HG03139 (cell line): ENCODE measurements at regions not wholly inside any gene's neighbourhood (a gene's known extent, or its start where the extent isn't known, plus 50 kb on each side); places are given as distances from the start of the nearest gene placed in this dataset.
"Not testable (repeated sequence)": the region's sequence is repeated elsewhere in the genome, so short reads cannot be mapped to it uniquely, and the experiment has no call there.

Experiments
- ATAC-seq: cut with Tn5 transposase; IDR thresholded peaks from one replicate; pipeline ENCODE4 v1.9.1; 2021; ENCODE audit not compliant: unreplicated experiment

DNA sequence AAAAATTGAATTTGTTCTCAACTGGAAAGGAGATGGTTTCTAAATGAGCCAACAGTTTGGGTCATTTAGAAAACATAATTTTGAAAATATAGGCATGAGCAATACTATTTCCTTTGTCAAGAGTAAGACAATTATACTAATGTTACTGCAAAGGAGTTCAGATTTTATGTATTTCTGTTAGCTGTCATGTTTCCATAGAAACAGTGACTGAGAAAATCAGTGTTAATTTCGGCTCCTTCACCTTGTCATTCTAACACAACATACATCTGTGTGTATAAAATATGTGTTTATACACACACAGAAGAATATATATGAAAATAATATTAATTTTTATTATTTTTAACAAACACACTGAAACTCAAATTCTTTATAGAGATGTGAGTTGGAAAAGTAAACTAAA, 178.0 kb upstream of the SPHKAP start:
- ATAC-seq, result no peak

DNA sequence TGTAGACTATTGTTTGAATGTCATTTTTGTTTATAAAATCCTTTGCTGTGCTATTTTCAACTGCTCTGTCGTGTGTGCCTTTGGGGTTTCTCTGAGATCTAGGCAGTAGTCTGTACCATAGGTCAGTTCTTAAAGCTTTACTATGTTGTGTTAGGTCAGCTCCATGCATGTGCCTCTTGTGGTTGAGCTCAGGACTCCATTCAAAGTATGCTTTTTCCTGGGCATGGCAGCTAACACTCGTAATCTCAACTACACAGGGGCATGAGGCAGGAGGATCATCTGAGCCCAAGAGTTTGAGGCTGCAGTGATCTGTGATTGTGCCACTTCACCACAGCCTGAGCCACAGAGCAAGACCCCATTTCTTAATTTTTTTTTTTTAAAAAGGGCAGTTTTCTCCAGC, 174.4 kb upstream of the SPHKAP start:
- no peak for ATAC-seq

DNA sequence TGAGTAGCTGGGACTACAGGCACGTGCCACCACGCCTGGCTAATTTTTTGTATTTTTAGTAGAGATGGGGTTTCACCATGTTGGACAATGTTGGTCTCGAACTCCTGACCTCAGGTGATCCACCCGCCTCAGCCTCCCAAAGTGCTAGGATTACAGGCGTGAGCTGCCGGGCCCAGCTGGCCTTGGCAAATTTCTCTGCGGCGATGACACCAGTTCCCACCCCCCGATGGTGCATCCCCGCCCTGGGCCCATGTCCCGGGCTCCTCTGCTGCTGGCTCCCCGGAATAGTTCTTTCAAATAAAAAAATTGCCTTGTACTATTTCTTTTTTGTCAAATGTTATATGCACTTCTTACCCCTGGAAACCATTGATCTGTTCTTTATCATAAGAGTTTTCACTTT, 171.5 kb upstream of the SPHKAP start:
- ATAC-seq, result not testable (repeated sequence)

DNA sequence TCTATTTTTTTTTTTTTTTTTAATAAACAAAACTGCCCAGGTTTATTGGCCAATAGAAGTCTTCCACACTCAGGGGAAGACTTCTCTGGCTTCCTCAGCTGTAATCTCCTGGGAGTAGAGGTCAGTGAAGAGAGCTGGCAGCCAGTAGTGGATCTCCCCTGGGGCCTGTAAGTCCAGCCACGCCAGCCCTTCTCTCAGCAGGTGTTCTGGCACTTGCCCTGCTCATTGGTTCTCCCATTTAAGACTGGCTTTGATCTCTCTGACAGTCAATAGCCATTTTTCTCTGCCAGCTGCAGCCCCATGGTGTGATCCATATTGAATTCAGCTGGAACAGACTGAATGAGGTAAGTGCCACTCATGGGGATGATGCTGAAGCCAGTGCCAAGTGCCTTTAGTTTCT, 170.6 kb upstream of the SPHKAP start:
- ATAC-seq, result no peak

DNA sequence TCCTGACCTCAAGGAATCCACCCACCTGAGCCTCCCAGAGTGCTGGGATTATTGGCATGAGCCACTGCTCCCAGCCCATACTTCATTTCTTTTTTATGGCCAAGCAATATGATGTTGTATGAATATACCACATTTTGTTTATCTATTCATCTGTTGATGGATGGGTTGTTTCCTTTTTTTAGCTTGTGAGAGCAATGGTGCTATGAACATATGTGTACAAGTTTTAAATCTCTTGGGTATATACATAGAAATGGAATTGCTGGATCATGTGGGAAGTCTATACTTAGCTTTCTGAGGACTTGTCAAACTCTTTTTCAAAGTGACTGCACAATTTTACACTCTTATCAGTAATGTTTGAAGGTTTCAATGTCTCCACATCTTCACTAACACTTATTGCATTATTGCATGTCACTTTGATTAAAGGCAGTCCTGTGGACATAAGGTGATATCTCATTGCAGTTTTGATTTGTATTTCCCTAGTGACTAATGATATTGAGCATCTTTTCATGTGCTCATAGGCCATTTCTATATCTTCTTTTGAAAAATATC, 167.1 kb upstream of the SPHKAP start:
- no peak for ATAC-seq

DNA sequence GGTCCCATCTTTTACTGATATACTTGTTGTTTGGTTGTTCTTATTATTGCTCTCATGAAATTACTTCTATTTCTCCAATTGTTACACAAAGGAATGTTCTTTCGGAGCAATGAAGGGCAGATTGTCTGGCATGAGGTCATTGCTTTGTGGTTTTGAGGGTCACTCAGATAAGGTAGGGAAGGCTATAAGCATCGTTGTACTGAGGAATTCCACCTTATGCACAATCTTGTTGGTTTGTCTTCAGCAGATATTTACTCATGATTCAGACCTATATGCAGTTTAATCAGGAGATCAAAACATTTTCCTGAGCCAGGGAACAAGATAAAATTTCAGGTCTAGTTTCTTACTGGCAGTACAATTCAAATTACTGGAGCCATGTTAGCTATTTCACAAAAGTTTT, 163.0 kb upstream of the SPHKAP start:
- ATAC-seq, result no peak

DNA sequence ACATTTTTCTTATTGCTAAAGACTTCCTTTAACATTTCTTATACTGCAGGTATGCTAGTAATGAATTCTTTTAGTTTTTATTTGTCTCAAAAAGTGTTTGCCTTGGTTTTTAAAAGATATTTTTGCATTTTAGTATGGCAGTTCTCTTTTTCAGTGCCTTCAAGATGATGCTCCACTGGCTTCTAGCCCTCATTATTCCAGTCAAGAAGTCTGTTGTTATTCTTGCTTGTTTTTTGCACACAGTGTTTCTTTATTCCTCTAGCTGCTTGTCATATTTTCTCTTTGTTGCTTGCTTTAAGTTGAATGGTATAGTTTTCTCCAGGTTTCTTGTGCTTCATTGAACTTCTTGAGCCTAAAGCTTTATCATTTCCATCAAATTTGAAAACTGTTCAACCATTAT, 158.0 kb upstream of the SPHKAP start:
- no peak for ATAC-seq

DNA sequence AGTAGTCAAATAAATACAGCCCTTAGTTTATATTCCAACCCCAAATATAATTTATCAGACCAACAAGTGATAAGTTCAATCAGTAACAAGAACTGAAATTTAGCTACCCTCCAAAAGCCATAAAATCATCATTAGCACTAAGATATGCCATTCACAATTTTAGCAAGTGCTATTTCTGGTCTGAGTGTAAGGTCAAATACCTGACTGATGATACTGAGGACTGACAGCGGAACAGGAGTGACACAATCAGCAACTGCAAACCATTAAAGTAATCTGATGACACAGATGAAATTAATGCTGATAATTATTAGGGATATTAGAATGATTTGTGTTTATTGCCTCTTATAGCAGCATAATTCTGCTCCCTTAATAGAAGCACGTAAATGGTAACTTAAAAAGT, 152.7 kb upstream of the SPHKAP start:
- ATAC-seq, result no peak

DNA sequence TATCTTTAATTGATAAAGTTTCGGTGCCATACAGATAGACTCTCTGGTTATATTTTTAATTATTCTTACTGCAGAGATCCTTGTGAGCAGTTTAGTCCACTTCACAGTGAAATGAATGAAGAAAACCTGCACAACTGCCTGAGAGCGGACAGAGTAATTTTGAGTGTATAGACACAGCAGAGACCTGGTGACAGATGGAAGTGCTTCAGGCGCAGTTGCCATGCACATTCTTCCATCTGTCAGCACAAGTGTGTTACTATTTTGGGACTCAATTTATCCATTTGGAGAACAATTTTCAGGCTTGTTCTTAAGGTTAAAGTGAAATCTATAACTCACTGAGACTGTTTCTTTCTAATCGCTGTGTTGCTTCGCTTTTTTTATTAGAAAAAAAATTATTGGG, 147.8 kb upstream of the SPHKAP start:
- no peak for ATAC-seq

DNA sequence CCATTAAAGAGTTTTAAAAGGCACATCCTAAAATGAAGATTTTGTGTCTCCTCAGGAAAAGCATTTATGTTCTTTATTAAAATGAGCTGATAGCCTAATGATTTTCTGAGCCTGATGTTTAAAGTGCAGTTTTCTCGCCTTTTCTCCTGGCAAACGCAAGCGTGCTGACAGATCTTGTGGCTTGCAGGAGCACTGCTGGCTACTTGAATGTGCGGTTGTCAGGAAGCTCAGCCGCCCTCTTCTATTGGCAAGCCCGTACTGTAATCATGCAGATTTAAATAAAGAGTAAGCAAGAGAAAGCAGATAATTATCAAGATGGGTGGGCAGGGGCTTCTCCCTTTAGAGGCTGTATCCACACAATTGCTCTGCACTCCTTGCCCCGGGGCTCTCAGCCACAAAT, 139.5 kb upstream of the SPHKAP start:
- ATAC-seq, result no peak

DNA sequence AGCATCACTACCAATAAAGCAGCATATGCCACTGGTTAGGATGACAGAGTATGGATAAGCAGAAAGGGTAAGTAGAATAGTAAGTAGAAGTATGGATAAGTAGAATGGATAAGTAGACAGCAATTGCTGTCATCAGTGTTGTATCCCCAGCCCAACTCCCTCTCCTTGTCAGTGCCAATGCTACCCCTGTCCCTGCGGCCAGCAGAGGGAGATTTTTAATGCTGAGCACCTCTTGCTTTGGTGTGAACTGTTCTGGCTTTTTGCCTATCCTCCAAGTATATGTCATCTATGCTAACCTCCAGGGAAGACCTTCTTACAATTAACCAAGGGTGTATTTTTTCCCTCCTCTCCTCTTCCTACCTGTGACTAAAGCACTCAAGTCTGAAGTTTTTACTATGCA, 136.7 kb upstream of the SPHKAP start:
- no peak for ATAC-seq

DNA sequence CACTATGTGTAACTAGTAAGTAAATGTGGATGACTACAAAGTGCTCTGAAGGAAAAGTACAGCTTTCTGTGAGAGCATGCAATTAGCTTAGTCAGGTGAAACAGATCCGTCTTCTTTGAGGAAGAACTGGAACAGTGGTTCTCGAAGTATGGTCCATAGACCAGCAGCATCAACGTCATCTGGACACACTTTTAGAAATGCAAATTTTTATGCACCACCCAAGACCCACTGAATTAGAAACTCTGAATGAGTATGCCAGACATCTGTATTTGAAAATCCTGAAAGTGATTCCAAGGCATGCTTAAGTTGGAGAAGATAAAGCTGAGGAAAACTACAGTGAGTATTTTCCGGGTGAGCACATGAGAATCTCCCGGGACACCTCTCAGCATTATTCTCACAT, 130.7 kb upstream of the SPHKAP start:
- ATAC-seq, result no peak

DNA sequence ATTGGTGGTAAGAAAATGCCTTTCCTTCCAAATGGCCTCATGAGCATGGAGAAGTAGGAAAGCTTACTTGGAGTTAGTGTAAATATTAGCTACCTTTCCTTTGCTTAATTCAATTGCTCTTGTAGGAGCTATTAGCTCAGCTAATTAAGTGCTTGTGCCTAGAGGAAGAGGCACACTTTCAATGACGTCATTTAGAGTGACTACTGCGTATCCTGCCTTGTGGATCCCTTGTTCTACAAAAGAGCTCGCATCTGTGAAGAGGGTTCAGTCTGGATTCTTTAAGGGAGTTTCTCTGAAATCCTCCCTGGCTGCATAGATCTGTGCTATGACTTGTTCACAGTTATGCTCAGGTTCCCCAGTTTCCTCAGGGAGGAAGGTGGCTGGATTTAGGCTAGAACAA, 122.5 kb upstream of the SPHKAP start:
- no peak for ATAC-seq

DNA sequence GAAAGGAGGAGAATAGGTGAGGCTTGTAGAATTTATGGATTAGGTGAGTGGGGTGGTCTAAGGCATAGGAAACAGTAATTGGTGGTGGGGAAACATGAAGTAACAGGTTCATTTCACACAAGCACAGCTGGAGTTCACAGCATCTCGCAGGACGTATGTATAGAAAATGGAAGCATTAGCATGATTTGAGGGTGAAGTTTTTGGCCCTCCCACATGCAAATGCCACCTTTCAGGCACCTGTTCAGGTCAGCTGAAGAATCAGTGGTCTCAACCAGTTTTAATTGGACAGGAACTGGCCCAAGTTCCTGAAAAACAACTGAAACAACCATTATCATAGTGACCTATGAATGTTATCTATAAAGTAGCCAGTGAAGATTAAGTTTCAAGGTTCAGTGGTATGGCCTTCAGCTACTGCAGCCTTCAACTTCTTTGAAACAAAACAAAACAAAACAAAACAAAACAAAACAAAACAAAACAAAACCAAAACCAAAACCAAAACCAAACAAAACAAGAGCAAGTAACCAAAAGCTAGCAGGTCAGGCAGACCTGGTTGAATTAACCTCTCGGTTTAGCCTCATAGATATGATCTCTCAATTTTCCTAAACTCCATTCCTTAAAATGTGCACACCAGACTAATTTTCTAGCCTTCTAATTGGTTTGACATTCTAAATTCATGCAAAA, 102.1 kb upstream of the SPHKAP start:
- no peak for ATAC-seq

DNA sequence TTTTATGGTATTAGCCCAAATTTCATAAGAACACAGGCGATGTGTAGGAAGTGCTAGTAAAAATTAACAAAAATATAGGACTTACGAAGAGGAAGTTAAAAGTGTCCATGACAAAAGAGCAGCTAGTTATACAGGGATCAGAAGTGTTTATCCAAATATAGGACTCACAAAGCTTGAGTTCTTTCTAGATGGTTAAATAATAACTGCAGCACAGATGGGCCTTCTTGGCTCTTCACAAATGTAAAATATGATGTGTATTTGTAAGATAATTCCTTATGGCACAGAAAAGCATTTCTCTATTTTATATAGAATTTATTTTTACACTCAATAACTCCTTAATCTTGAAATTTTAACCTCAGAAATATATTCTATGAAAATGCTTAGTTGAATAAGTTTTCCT, 100.9 kb upstream of the SPHKAP start:
- no peak for ATAC-seq

DNA sequence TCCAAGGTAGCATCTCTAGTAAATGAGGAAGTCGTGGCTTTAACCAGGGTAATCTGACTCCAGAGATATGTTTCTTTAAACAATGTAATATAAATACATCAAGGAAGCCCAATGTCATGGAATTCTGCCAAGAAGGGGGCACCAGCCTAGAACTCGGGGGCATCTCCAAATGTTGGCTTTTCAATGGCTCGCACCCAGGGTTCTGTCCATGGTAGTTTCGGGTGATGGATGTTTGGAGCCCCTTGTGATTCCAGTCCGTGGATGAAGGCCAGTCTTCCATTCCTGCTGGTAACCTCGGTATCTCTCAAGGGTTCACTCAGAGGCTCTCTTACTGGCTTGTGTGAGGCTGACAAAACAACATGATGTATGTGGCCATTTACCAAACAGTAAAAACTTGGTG, 91.7 kb upstream of the SPHKAP start:
- no peak for ATAC-seq

DNA sequence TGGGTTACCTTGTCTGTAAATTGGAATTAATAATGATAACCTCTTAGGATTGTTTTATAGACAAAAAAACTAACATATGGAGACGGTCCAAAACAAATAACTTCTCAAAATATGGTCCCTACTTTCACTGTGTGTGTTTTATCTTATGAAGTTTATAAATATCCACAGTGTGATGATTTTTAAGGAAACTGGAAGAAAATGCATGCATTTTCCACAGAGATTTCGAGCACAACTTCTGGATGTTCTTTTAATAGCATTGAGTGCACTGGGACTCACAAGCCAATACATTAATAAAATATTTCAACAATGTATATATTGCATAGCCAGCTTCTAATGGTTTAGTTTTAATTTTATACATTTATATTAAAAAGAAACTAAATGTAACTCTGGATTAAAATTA, 87.9 kb upstream of the SPHKAP start:
- no peak for ATAC-seq

DNA sequence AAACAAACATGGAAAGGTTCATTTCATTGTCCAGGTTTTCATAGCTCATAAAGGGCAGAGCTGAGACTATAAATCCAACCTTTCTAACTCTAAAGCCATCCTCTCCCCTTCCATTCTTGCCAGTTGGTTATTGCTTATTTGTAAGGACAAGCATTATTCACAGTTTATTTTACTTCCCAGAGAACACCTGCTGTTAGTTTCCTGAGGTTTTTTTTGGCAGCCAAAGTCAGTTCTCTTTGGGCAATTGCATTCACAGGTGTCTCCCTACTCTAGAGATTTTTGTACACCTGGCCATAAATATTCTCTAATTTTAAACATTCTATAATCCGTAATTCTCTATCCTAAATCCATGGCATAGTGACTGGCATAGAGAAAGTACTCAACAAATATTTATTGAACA, 87.3 kb upstream of the SPHKAP start:
- no peak for ATAC-seq

DNA sequence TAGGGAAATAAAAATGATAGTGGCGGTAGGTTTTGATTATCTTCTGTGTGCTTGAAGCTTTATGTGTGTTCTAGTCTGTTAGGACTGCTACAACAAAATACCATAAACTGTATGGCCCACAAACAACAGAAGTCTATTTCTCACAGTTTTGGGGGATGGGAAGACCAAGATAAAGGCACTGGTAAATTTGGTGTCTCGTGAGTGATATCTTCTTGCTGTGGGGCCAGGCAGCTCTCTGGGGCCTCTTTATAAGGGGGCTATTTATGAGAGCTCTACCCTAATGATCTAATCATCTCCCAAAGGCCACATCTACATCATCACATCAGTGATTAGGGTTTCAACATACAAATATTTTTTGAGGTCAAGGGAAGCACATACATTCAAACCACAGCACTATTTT, 86.8 kb upstream of the SPHKAP start:
- ATAC-seq, result no peak

DNA sequence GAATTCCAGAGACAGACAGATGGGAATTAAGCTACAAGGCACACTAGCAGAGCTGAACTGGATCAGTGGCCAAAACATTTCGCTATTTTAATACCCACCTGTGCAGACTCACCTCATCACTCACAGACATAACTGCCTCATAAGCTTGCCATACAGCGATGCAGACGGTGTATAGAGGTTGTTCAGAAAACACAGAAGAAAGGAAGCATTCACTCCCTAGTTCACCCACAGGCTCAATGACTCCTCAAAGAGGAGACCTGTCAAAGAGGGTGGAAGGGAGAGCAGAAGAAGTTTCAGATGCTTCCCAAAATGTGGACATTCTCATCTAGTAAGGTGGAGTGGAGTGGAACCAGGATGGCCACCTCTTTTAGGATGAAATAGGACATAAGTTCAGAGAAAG, 81.7 kb upstream of the SPHKAP start:
- no peak for ATAC-seq

DNA sequence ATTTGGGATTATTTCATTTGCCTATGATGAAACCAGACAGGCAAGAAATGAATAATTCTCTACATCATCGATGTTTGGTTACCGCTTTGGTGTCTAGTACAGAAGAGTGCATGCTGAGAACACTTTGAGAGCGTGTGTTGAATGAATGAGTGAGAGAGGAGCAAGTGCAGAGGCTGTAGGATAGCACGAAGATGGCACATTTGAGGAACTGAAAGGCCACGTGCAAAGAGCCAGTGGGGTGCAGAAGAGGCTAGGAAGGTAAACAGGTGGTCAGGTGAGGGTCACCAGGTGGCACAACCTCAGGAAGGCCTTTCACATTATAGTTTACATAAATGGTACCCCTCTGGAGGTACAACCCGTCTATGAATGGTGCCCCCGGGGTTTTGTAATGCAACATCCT, 80.1 kb upstream of the SPHKAP start:
- no peak for ATAC-seq

DNA sequence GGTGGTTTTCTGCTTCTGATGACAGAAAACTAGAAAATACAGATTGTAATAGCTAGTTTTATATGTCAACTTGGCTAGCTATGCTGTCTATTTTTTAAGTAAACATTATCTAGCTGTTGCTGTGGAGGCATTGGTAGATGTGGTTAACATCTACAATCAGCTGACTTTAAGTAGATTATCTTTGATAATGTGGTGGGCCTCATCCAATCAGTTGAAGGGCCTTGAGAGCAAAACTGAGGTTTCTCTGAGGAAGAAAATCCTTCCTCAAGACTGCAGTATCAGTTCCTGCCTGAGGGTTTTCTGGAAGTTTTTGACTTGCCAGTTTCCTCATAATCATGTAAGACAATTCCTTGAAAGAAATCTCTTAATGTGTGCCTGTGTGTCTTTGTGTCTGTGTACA, 75.9 kb upstream of the SPHKAP start:
- no peak for ATAC-seq

DNA sequence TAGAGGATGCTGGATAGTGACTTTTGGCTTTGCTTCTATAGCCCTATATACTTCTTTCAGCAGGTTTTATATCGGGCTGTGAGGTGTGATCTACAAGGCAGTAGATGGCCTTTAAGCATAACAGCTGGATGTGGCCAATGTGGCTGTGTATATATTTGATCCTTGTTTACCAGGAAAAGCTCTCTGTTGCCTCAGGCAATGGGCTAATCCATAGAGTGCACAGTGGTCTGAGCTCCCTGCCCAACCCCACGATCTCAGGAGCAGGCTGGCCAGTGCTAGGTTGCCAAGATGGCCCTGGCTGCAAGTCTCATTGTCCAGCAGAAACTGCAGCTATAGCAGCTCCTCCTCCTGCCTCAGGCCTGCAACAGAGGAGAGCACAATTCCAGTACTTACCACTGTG, 72.3 kb upstream of the SPHKAP start:
- ATAC-seq, result no peak
